HG02938 (cell line): ENCODE measurements at regions not wholly inside any gene's neighbourhood (a gene's known extent, or its start where the extent isn't known, plus 50 kb on each side); places are given as distances from the start of the nearest gene placed in this dataset.

Experiments
- ATAC-seq: cut with Tn5 transposase; IDR thresholded peaks from one replicate; pipeline ENCODE4 v1.9.1; 2021; ENCODE audit warnings: mild to moderate bottlenecking, moderate library complexity; ENCODE audit not compliant: unreplicated experiment

DNA sequence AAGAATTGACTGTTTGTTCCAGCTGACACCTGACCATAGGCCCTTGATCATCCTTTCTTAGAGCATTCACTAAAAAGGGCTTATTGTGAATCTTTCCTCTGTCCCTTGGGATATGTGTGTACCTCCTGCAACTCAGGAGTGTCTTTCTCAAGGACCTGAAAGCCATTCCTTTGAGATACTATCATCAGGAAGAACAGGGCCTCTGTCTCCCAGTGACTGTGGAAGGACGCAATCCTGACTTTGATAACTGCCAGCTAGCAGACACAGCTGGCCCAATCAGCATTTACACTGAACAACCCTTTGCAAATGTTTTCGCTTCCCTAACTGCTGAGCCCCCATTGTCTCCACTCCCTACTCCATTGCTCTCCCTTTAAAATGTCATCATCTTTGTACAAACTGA lies 144.4 kb downstream of the RMI1 start:
- ATAC-seq: no peak

DNA sequence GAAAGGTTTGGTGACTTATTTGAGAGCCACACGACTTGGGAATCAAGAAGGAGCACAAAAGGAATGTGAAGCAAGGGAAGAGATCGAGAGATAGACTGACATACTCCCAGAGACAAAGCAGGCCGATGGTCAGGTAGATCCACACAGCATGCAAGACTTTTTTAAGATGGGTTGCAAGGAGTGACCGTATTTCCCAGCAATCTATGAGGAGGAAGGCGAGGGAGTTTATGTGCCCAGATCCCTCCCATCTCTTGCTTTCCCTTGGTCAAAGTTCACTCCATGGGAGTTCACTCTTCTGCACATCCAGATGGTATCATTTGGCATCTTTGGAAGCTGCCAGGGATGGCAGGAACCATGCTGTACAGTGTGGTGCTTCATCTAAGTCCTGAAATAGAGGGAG lies 148.9 kb downstream of the RMI1 start:
- no peak for ATAC-seq

DNA sequence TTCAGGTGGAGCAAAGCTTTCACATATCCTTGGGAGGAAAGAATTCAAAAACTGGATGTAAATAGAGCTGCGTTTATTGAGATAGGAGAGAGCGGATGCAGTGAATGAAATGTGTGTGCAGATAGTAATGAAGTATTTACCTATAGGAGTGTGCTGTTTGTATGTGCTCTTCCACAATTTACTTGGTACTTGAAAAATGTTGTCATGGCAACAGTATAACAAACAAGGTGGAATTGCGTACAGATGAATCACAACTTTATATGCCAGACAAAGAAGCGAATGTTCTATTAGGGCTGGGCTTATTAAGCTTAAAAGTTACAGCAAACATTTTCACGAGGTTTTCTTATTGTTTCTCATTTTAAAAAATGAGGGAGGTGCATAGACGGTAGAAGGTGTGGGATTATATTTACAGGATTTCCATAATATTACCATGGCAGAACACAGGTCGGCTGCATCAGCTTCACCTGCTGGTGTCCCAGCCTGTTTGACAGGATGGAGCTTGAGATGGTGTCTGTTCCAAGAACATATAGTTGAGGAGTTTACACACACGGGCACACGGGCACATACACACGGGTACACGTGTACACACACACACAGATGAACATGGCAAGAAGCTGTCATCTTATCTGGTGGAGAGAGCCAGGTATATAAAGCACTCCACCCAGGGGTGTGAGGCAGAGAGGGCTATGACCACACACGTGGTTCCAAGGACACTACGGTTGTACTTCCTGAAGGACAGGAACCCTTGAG lies 155.7 kb downstream of the RMI1 start:
- no peak for ATAC-seq

DNA sequence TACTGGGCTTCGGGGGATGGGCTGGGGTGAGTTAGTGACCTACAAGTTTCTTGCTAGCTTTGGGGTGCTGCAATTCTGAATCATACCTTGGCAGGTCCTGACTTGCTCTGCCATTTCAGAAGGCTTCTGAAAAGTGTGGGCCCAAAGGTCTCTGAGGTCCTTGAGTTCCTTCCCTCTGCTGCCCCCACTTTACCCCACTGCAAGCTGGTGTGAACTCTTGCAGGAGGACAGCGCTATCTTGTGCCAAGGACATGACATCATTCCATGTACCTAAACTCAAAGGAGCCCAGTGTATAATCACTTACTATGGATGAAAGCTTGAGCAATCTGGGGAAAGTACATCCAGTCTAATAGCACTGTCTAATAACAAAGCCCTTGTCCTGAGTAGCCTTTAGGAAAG lies 157.4 kb downstream of the RMI1 start:
- no peak for ATAC-seq

DNA sequence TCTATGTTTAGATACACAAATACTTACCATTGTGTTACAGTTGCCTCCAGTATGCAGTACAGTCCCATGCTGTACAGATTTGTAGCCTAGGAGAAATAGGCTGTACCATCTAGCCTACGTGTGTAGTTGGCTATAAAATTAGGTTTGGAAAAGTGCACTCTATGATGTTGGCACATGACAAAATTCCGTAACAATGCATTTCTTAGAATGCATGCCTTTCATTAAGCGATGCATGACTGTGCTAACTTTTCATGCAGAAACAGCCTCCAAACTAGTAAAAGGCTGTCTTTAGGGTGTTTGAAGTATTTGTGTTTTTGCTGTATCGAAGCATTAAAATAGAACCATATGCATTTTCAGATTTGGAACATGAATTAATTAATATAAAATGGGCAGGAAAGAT lies 157.9 kb downstream of the RMI1 start:
- no peak for ATAC-seq

DNA sequence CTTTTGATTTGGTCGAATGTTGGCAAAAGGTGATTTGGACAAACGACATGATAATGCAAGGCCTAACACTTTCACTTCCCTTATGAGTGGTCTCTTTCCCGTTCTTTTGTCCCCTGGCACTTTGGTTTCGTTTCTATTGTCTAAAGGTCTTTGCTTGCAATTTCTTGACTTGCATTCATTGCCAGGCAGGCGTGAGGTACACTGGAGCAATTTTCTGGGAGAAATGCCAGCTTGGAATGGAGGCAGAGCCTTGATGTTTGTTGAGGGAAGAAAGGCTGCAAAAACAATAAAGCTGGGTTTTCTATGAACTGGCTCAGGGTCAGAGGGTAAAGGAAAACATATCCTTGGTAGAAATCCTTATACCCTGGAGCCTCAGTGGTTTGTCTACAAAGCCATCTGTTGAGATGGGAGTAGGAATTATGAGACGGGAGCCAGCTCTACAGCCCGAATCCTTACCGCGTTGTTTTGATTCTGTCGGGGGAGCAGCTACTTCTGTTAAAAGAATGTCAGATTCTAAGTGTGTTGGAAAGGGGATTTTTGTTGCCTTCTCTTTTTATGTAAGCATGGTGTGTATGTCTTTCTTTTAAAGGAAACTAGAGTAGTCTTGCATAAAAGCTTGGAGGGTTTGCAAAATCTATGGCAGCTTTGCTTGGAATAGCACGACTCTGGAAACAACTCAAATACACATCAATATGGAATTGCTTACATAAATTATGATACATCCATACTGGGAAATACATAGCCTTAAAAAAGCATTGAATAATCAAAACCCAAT lies 158.9 kb downstream of the RMI1 start:
- ATAC-seq: no peak

DNA sequence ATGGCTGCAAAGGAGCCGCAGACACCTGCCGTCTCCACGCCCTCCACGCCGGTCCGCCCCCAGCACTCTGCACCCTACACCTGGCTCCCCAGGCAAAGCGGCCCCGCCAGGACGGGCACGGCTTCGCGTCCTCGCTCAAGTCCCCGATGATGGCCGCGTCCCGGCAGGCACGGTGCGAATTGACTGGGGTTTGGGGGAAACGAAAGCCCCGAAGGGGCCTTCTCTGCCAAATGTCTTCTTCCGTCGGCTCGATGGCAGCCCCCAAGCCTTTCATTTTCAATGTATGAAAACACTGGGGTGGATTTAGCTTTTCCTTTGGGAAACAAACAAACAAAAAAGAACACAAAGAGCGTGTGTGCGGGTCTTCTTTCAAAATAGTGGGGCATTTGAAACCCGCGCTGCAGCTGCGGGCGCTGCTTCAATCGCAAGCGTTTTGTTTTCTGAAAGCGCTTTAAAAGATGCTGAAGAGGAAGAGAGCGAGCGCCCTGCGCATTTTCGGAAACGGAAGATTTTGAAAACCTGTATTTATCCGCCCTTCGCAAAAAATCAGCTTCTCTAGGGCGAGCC lies 160.0 kb downstream of the RMI1 start:
- ATAC-seq: no peak

DNA sequence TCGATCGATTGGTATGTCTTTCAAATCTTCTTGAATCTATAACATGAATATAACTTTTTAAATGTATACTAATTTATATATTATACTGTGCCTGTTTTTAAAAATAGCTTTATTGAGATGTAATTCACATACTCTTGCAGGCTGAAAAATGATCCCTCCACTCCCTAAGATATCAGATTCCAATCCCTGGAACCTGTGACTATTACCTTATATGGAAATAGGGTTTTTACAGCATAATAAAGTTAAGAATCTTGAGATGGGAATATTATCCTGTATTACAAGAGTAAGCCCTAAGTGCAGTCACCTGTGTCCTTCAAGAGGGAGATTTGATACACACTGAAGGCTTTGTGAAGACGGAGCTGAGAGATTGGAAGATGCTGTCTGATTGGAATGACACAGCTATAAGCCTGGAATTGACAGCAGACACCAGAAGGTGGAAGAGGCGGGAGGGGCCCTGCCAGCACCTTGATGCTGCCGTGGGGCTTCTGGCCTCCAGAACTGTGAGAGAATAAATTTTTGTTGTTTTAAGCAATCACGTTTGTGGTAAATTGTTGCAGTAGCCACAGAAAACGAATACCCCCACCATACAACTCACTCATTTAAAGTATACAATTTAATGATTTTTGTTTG lies 161.3 kb downstream of the RMI1 start:
- ATAC-seq: no peak

DNA sequence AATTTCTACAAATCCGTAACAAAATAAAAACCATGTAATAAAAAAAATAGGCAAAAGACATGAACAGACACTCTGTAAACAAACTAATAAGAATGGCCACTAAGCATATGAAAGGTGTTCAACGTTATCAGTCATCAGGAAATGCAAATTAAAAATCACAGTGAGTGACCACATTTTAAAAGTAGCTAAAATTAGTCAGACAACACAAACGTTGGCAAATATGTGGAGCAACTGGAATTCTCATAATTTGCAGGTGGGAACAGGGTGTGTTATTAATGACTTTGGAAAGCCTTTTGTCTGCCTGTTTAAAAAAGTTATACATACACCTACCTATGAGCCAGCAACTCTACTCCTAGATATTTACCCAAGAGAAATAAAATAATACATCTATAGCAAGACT lies 164.4 kb downstream of the RMI1 start:
- no peak for ATAC-seq

DNA sequence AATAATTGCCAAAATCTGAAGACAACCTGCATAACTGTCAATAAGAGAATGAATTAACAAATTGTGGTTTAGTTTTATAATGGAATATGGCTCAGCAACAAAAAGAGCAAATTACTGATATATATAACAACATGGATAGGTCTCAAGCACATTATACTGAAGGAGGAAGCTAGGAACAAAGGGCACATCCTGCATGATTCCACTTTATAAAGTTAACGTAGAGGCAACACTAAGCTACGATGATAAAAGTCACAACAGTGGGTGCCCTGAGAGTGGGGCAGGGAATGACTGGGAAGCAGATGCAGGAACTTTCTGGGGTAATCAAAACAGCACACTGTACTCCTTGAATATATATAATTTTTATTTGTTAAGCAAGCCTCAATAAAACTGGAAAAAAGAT lies 165.2 kb downstream of the RMI1 start:
- ATAC-seq: no peak

DNA sequence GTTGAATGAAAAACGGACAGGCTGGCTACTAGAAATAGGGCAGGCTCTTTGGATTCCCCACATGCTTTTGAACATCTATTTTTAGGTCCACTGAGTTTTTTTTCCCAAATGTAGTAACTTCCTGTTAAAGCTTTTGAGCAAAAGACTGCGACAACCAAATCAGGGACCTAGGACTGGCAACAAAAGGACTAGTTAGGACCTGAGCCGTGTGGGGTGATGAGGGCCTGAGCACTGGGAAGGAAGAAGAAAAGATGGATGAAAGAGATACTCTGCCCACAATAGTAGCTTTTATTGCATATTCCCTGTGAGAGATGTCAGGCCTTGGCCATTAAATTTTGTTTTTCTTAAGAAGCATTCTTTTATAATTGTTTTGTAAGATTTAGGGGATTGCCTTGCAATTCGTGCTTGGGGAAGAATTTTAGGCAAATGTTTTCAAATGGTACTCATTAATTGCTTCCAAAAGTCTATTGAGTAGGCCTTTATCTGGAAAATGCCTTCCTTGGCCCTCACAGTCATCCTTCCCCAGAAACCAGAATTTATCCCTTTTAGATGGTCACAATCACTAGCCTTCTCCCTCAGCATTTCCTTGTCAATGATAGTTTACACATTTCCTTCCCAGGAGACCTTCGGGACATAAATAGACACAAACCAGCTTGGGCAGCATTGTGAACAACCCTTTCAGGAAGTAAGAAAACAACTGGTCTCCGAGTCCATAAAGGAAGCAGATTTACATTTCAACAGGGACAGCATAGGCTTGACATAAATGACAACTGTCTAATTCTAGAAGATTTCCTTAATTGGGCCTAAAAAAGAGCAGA lies 166.5 kb downstream of the RMI1 start:
- no peak for ATAC-seq

DNA sequence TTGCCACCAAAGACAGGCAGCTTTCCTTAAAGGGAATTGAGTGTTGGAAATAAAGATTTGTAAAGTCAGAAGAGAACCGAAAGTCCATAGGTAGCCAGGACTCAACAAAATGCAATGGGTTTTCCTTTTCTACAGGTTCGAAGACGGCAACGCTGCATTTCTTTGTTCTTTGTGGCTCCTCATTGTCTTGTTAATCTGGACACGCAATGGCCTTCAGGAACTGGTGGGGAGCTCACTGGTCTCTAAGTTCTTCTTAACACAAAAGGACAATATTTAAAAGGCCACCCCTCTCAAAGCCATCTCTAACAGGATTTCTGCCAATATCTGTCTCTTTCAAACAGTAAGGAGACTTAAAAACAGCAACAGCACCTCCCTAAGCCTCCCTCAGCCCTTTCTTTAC lies 170.6 kb downstream of the RMI1 start:
- no peak for ATAC-seq

DNA sequence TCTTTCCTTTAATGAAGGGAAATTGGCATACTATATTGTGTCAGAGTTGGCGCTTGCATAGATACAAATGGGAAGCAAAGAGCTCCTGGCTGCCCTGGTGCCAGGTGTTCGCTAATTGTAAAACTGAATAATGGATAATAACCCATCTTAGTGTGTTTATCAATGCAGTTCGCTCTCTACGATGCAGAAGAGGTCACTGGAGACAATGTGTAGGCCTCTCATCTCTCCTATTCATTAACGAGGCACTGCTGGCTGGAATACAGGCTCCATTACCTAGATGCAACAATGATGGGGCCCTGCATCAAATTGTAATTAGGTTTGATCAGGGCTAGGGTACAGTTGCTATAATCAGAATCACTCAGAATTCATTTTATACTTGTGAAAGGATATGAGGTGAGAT lies 171.0 kb downstream of the RMI1 start:
- ATAC-seq: no peak

DNA sequence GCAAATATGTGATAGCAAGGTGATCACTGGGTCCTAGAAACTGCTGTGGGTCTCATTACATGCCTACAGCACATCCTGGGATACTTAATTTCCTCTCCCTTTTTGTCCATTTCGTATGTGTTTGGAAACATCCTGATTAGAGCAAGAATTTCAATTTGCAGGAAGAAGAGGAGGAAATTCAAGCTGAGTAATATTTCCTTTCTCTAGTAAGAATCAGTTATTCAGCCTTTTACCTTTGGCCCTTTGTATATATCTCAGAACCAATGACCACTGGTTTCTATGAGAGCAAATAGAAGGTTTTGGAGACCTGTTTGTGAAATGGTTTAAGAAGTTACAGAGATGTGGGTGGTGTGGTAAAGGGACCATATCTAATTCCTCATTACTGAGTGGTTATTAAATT lies 171.6 kb downstream of the RMI1 start:
- ATAC-seq: no peak

DNA sequence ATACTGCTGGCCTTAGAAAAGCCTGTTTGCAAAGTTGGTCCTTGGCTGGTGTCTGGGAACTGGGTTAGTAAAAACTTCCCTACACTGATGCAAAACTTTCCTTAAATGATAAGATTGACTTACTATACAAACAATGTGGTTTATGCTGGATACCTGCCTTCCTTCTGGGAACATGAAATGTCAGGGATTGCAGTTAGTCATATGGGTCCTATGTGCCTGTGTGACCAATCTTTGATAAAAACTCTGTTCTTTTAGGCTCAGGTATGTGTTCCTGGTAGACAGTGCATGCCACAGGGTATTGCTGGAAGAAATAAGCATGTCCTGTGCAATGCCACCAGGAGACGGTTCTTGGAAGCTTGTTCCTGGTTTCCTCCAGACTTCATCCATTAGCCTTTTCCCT lies 173.3 kb downstream of the RMI1 start:
- no peak for ATAC-seq

DNA sequence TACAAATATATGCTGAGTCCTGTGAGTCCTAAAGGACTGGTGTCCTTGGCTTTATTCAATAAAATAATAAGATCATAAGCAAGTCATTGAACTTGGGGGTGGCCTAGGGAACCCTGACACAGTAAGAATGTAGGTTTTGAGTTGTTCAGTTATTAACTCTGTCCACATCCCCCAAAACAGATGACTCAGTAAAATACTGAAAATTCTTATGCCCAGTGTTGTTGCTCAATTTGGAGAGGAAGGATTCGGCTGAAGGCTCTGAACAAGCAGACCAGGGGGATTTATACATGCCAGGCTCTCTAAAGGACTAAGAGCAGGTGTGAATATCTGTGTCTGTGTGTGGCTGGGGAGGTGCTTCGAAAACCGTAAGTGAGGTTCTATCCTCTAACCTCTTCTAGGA lies 173.7 kb downstream of the RMI1 start:
- no peak for ATAC-seq

DNA sequence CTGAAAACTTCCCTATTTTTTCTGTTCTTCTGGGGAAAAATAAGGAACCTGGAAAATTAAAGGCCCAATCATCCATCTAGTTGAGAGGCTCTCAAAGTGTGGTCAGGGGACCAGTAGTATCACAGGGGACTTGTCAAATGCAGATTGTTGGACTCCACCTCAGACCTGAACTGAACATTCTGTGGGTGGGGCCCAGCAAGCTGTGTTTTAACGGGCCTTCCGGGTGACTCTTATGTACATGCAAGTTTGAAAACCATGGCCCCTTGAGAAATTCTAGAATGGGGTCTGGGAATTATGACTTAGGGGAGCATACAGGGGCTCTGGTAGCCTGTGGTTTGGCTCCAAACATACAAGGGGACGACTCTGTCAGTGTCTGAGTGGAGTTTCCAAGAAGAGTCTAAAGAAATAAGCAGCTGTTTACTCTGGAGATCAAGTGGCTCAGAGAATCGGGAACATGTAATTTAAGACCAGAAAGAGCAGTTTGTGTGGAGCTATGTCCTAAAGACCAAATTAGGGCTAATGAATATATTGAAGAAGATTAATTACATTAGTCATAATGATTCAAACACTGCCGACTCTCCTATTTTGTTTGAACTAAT lies 177.4 kb downstream of the SLC28A3 start:
- ATAC-seq: no peak

DNA sequence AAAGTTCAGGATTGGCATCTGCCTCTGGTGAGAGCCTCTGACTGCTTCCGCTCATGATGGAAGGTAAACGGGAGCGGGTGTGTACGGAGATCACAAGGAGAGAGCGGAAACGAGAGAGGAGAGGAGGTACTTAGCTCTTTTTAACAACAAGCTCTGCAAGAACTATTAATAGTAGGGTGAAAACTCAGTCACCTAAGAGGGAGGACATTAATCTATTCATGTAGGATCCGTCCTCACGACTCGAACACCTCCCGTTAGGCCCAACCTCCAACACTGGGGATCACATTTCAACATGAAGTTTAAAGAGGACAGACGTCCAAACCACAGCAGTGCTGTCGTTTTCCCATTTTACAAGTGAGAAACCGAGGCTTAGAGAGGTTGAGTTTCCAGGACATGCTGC lies 173.7 kb downstream of the SLC28A3 start:
- no peak for ATAC-seq

DNA sequence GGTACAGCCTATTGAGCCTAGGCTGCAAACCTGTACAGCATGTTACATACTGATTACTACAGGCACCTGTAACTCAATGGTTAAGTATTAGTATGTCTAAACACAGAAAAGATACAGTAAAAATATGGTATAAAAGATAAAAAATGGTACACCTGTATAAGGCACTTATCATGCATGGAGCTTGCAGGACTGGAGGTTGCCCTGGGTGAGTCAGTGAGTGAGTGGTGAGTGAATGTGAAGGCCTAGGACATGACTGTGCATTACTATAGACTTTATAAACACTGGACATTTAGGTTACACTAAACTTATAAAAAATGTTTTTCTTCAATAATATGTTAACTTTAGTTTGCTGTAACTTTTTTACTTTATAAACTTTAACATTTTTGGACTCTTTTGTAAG lies 171.3 kb downstream of the SLC28A3 start:
- no peak for ATAC-seq

DNA sequence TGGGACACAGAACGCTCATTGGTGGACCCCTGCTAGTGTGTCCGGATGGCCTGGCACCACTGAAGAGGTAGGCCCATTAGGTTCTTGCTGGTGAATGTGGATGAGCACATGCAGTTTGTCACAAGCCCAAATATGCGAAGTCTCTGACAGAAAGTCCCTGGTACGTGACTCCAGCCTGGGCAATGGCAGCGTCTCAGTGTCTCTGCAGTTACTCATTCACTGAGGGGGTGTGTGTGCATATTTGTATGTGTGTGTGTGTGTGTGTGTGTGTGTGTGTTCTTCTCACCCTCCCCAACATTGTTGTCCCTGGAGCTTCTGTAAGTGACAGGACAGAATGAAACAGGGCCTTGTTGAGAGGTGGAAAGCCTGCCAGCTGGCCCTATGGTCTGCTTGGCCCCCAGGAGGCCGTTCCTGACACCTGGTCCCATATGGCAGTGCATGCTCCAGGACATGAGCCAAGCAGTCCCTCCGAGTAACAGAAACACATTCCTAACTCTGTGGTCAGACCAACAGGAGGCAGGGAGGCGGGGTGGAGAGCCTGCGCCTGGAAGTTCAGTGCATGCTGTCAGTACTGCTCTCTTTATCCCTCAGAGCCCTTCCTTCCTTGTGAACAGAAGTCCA lies 169.9 kb downstream of the SLC28A3 start:
- no peak for ATAC-seq
